AG08395 (cell line): ENCODE measurements at regions not wholly inside any gene's neighbourhood (a gene's known extent, or its start where the extent isn't known, plus 50 kb on each side); places are given as distances from the start of the nearest gene placed in this dataset.
"Not testable (repeated sequence)": the region's sequence is repeated elsewhere in the genome, so short reads cannot be mapped to it uniquely, and the experiment has no call there.

Experiments
- DNase-seq: peaks from one replicate; pipeline ENCODE4 v3.0.0; 2012; ENCODE audit warnings: mixed read lengths, low spot score

GRCh38 chr17:62197156-62197555 is 132.1 kb upstream of the MED13 start:
- DNase-seq = not testable (repeated sequence)

- not testable (repeated sequence) for DNase-seq
These were observed 131.5 kb upstream of the MED13 start for GRCh38 chr17:62196587-62196986.

GRCh38 chr17:62194401-62194800 is 129.3 kb upstream of the MED13 start:
- DNase-seq = no peak

GRCh38 chr17:62193249-62193648 is 128.2 kb upstream of the MED13 start:
- no peak for DNase-seq

- DNase-seq = no peak
These were observed 126.6 kb upstream of the MED13 start for GRCh38 chr17:62191390-62192361.

- no peak for DNase-seq
These were observed 124.3 kb upstream of the MED13 start for GRCh38 chr17:62189377-62189776.

GRCh38 chr17:62188713-62189112 is 123.6 kb upstream of the MED13 start:
- no peak for DNase-seq

- no peak for DNase-seq
These were observed 122.6 kb upstream of the MED13 start for GRCh38 chr17:62187681-62188080.

- DNase-seq = no peak
These were observed 121.8 kb upstream of the MED13 start for GRCh38 chr17:62186841-62187240.

GRCh38 chr17:62180772-62181171 is 115.7 kb upstream of the MED13 start:
- no peak for DNase-seq

GRCh38 chr17:62179525-62180161 is 114.6 kb upstream of the MED13 start:
- peak; percentile 35 for DNase-seq

GRCh38 chr17:62178579-62178978 is 113.5 kb upstream of the MED13 start:
- DNase-seq = no peak

GRCh38 chr17:62172492-62173291 is 107.6 kb upstream of the MED13 start:
- DNase-seq = no peak

GRCh38 chr17:62167076-62167475 is 102.0 kb upstream of the MED13 start:
- no peak for DNase-seq

GRCh38 chr17:62164747-62165722 is 100.0 kb upstream of the MED13 start:
- DNase-seq = no peak

GRCh38 chr17:62163847-62164246 is 98.8 kb upstream of the MED13 start:
- DNase-seq = no peak

- DNase-seq = no peak
These were observed 97.8 kb upstream of the MED13 start for GRCh38 chr17:62162898-62163297.

GRCh38 chr17:62161405-62162148 is 96.5 kb upstream of the MED13 start:
- DNase-seq = no peak

GRCh38 chr17:62160816-62161215 is 95.7 kb upstream of the MED13 start:
- no peak for DNase-seq

GRCh38 chr17:62159994-62160393 is 94.9 kb upstream of the MED13 start:
- DNase-seq = no peak

- DNase-seq = no peak
These were observed 91.9 kb upstream of the MED13 start for GRCh38 chr17:62156949-62157348.
